ENCODE measurements at regions not wholly inside any gene's neighbourhood (a gene's known extent, or its start where the extent isn't known, plus 50 kb on each side); places are given as distances from the start of the nearest gene placed in this dataset.

DNA sequence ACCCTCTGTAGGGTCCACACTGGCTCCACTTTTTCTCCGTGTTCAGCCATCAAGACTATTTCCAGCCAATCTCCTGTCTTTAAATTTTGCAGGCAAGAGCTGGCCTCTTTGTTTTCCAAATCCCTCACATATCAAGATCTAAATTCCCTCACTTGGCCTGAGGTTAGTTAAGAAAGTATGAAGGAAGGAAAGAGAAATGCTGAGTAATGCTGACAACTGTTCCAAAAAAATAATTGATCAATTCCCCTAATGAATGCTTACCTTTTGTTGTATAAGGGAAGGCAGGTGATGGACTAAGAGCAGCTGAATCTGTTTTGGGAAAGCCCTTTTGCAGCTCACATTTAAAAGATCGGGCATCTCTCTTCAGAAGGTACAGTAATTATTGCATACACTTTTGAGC is 105.1 kb upstream of the KCNJ16 start:
- Histone ChIP-seq H3K36me3 (replicated peaks in 1 of 2) (no peaks in the 10 kb centered on the region), H3K4me3 (no peak overlapping the region), H3K4me1 (replicated peaks in 1 of 2) (no peaks in the 10 kb centered on the region), H3K27ac (no peak overlapping the region), H3K9me3 (replicated peaks in 1 of 3) (no peaks in the 10 kb centered on the region), H3K27me3 (no peaks in the 10 kb centered on the region)
- intact Hi-C loops (cut with DNase I) = no loop called here
- no peak for DNase-seq
- WGBS, 4 donors = 64 to 95% (median 92%) methylated on average over 2 of the region's 2 CpGs
- TF ChIP-seq POLR2A (IDR thresholded peaks at IDR 0.05) = no peak
- TF ChIP-seq, protein P1, sequence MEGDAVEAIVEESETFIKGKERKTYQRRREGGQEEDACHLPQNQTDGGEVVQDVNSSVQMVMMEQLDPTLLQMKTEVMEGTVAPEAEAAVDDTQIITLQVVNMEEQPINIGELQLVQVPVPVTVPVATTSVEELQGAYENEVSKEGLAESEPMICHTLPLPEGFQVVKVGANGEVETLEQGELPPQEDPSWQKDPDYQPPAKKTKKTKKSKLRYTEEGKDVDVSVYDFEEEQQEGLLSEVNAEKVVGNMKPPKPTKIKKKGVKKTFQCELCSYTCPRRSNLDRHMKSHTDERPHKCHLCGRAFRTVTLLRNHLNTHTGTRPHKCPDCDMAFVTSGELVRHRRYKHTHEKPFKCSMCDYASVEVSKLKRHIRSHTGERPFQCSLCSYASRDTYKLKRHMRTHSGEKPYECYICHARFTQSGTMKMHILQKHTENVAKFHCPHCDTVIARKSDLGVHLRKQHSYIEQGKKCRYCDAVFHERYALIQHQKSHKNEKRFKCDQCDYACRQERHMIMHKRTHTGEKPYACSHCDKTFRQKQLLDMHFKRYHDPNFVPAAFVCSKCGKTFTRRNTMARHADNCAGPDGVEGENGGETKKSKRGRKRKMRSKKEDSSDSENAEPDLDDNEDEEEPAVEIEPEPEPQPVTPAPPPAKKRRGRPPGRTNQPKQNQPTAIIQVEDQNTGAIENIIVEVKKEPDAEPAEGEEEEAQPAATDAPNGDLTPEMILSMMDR (IDR thresholded peaks at IDR 0.05) = no peak

DNA sequence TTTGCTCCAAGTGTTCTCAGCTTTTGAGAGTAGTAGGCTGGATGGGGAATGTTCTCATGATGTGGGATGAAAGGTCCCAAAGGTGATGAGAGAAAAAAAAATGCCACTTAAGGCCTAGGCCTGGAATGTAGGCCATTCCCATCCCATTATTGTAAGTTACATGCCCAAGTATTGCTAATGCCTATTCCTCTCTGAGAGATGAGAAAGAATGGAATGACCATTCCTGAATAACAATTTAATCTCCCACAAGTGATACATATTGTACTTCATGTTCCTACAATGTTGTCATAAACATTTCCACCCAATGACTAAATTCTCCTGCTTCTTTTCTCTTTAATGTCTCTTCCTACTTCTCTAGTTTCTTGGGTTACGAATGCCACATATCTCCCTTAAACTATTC is 102.8 kb upstream of the KCNJ16 start:
- TF ChIP-seq, protein P1 (IDR thresholded peaks at IDR 0.05) = no peak
- no peak for TF ChIP-seq POLR2A (IDR thresholded peaks at IDR 0.05)
- WGBS, 4 donors = 89 to 97% (median 92%) methylated on average over 1 of the region's 1 CpG
- H3K4me1 ChIP-seq (replicated peaks in 1 of 2) = no peaks in the 10 kb centered on the region
- no peak for DNase-seq
- H3K36me3 ChIP-seq (replicated peaks in 1 of 2) = no peaks in the 10 kb centered on the region
- no peak overlapping the region for H3K4me3 ChIP-seq
- no peaks in the 10 kb centered on the region for H3K27me3 ChIP-seq
- H3K9me3 ChIP-seq (replicated peaks in 1 of 3) = no peaks in the 10 kb centered on the region
- H3K27ac ChIP-seq = no peak overlapping the region
- intact Hi-C loops (cut with DNase I) = no loop called here

DNA sequence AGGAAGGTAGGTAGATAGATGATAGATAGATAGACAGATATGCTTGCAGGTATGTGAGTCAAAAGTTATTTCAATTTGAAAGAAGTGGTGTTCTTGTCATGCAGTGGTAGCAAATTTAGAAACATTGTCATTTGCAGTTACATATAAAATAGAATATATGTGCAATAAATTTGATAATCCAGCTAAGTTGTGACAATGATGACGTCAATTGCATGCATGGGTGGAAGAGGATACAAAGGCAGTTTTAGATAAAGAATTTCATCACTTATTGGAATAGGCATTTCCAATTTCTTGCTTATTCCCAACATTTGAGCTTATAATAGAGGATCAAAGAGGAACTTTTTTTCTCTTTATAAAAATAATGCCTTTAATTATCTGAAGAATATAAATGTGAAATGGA is 99.2 kb upstream of the KCNJ16 start:
- H3K27ac ChIP-seq = no peak overlapping the region
- no peaks in the 10 kb centered on the region for H3K4me1 ChIP-seq (replicated peaks in 1 of 2)
- 88 to 94% (median 88%) methylated on average over 1 of the region's 1 CpG for WGBS, 4 donors
- H3K27me3 ChIP-seq = no peaks in the 10 kb centered on the region
- no peak for DNase-seq
- H3K9me3 ChIP-seq (replicated peaks in 1 of 3) = no peaks in the 10 kb centered on the region
- TF ChIP-seq, protein P1 (IDR thresholded peaks at IDR 0.05) = no peak
- no peak for TF ChIP-seq POLR2A (IDR thresholded peaks at IDR 0.05)
- H3K4me3 ChIP-seq = no peak overlapping the region
- H3K36me3 ChIP-seq (replicated peaks in 1 of 2) = no peaks in the 10 kb centered on the region
- intact Hi-C loops (cut with DNase I) = no loop called here

DNA sequence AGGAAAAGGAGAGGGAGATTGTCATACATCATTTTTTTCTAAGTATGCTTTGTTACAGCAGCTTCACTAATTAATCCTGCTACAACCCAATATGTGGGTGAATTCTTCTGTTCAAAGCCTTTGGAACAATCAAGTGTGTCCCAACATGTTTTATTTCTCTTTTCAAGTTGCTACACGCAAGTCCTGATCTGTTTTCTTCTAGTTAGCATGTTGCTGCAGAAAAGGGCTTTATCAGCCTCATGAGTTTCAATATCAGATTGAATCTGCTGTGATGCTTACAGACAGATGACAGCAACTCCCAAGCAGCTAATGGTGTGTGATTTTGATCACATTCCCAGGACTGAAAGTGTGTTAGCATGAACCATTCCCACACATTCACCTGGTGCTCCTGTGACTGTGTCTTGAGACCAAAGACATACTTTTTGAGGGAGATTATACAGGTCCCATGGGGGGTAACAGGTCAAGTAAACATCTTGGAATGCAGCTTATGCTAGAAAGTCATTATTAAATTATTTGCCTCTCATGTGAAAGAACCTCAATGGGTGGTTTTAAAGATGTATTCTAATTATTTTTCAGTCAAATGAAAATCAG is 96.9 kb upstream of the KCNJ16 start:
- intact Hi-C loops (cut with DNase I) = no loop called here
- H3K9me3 ChIP-seq (replicated peaks in 1 of 3) = no peaks in the 10 kb centered on the region
- no peak overlapping the region for H3K4me3 ChIP-seq
- TF ChIP-seq POLR2A (IDR thresholded peaks at IDR 0.05) = no peak
- TF ChIP-seq, protein P1 (IDR thresholded peaks at IDR 0.05) = no peak
- no peak overlapping the region for H3K27ac ChIP-seq
- H3K27me3 ChIP-seq = no peaks in the 10 kb centered on the region
- 86 to 92% (median 88%) methylated on average over 1 of the region's 1 CpG for WGBS, 4 donors
- no peaks in the 10 kb centered on the region for H3K4me1 ChIP-seq (replicated peaks in 1 of 2)
- no peaks in the 10 kb centered on the region for H3K36me3 ChIP-seq (replicated peaks in 1 of 2)
- no peak for DNase-seq

Measured in adrenal gland (tissue), 9 donors.